ENCODE measurements at regions not wholly inside any gene's neighbourhood (a gene's known extent, or its start where the extent isn't known, plus 50 kb on each side); places are given as distances from the start of the nearest gene placed in this dataset.

DNA sequence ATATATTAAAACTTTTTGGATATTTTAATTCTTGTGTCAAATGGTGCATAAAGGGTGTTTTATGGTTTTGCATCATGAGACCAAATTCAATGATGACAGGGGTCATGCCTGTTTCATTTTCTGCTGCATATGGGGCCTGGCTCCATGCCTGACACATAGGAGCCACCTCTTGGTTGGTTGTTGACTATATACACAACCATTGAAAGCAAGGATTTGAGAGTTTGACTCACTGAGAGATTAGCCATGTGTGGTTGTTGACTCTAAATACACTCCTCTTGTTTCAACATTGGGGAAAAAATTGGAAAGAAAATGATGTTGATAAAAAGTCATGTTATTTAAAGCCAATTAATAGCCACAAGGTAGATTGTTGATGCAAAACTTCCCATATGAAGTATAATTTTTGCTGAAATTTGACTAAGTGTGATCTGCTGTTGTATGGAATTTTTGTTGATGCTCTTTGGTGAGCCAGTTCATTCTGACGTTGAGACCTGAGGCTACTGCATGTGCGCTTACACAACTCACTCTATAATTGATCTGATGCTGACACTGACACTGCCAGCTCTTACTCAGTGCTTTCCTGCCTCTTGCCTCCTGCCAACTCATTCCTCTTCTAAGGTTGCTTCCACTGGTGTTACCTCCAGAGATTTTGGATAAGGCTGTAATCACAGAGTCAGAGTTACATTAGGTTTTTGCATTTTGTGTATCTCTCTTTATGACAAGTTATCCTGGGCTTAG, 446.2 kb upstream of the SLC14A2 start:
- no peak for DNase-seq

DNA sequence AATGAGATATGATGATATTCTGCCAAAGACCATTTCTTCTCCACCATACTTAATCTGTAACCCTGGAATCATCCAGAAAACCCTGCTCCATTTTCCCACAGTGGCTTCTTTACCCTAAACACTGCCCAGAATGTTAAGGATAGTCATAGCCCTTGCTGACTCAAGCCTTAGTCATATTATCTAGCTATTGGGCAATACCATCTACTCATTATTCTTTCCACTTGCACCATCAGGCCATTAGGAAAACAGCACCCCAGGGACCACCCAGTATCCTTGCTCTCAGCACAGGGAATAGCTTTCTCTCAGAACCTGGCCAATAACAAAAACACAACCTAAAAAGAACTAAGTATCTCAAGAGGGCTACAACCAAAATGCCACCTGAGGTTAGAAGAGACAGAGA, 445.7 kb upstream of the SLC14A2 start:
- no peak for DNase-seq

DNA sequence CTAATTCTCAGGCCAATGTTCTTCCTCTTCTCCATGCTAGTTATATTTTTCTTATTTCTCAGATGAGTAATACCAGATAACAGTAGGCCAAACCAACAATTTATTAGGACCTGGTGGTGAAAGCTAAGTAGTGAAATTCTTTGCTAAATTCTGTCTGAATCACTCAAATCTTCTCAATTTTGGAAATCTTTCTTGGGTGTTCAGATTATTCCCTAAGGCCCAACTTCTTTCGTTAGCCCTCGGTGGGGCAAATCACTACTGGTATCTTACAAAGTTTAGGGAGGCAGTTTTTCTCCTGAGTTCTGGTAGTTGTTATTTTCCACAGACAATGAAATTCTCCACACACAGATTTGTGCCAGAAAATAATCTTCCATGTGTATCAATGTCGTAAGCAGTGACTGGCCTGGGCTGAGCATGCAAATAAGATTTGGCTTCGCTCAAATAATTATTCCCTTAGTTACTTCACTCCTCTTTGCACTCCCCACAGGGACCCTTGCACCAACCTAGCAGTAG, 443.5 kb upstream of the SLC14A2 start:
- DNase-seq, result no peak

DNA sequence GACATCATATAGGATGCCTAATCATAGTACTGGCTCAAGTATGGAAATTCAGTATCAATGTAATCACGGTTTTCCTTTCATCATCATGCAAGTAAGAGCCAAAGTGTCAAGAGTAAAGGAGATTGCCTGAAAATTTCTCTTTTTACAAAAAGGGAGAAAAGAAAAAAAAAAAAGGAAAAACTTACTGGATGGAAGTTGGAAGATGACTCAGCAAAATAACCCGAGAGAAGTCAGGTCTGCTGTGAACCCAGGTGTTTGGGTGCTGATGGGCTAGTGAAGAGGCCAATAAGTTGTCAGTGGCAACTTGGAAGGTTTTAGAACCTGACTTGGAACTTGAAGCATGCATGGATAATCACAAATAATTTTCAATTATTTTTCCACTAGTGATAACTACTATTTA, 441.9 kb upstream of the SLC14A2 start:
- no peak for DNase-seq

DNA sequence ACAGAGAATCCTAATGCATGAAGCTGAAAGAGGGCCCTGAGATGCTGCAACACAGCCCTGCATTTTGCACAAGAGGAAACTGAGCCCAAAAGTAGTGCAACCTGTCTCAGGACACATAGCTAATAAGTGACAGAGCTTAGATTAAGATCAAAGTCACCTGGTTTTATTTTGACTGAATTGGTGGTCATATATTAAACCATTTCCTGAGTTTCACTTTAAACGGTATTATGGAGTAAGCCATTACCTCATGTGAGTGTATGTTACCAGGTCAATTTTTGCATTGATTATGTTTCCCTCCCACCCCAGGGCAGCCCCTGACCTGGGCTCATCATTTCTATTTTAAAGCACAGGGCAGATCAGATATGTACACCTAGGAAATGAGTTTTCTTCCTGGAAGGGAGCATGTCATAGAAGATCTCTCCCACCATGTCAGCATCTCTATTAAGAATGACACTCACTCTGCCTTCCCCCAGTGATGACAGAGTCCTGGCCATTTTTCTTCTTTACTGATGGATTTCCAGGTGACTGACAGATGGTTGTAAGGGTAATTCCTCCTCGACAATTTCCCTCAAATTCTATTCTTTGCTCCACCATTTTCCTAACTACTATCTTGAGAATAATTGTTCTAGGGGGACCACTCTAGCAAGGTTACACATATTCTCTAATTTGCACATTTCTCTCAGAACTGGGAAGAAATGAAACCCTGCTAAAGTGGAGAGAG, 441.3 kb upstream of the SLC14A2 start:
- DNase-seq, result no peak

DNA sequence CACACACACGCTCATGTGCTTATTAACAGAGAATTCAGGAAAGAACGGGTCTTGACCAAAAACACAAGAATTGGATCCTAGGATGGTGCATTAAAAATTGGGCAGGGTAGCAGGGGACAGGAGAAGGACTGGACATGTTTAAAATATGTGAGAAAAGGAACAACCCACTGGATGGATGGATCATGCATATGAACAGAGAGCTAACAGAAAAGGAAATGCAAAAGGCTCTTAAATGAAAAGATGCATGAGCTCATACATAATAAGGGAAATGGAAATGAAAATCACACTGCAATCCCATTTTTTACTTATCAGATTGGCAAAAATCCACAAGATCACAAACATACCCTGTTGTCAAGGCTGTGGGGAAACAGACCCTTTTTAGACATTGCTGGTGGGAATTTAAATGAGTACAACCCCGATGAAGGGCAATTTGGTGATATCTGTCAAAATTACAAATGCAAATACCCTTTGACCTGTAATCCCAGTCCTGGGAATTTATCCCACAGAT, 440.6 kb upstream of the SLC14A2 start:
- DNase-seq, result no peak

DNA sequence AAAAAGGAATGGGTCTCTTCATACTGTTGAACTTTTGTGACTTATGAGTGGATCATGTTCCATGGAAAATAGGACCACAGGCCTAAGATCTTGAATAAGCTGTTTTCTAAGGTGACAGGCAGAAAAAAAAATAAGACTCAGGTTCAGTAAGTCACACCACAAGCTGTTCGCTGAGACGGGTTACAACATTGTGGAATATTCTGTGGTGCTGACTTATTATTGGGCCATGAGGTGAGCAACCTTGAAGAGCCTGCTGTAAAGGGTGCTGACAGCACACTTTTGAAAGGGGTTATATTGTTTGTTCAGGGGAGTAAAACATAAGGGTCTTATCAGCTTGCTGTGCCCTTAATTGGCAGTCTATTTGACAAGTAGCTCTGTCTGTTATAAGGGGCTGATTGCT, 439.8 kb upstream of the SLC14A2 start:
- no peak for DNase-seq

DNA sequence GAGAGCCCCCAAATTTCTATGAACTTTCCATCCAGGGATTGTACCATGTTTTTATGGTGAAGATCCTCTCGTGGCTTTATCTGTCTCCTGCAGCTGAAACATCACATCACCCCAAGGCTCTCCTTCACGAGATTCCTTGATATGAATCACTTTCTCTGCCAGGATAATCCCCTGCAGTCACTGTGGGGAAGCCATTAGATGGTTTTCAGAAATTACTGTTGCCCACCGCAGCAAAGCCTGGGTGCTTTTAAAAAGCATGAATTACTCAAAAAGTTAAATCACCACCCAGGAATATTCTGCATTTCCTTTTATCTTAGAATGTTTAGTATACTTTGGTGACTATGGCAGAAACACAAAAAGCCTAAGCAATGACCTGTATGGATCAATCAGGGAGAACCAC, 428.4 kb upstream of the SLC14A2 start:
- no peak for DNase-seq

DNA sequence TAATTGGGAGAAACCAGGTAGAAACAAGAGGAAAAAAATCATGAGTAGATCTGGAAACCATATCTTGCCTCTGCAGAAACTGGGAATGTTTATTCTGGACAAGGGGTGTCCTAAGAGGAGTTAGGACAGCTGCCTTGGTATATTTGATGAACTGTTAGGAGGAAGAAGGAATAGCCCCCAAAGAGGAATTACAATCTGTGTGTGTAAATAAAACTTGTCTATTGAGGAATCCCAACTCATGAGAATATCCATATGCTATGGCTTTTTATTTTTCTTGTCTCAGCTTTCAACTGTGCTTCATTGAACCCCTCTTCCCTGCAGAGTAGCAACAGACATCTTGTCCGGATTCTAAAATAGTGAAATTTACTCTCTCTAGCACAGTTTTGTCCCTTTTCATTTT, 423.5 kb upstream of the SLC14A2 start:
- no peak for DNase-seq

DNA sequence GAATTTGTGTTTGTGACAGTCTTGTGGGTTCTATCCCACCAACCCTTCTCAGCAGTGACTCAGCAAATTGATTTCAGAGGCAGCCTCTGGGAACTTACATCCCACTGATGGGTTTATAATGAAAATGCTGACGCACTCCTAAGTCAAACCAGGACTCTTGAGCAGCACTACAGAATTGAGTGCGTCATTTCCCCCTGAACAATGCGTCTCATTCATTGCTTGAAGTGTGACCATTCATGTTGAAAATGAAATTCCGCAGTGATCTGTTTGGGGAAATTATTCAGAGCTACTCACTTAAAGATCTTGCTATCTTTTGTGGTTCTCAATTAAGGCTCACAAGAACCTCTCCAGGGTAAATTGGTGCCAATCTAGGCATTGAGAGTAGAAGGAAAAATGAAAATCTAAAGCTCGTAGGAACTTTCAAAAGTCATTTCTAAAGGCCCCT, 417.7 kb upstream of the SLC14A2 start:
- peak in 2 of 56 donors; percentile 1 to 7 for DNase-seq

DNA sequence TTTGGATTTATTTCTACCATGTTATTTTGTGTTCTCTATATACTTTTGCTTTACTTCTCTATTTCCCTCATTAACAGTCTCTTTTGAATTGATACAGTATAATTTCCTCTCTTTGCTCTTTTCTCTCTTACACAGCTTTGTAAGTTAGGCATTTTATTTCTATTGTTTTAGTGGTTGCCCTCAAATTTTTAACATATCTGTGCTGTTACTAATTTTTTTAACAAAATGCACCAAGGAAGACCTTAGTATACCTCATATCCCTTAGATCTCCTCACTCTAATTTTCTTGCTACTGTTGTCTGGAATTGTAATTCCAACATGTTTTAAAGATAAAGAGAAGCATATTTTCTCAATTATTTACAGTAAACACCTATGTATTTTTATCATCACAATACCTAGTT, 416.8 kb upstream of the SLC14A2 start:
- no peak for DNase-seq

DNA sequence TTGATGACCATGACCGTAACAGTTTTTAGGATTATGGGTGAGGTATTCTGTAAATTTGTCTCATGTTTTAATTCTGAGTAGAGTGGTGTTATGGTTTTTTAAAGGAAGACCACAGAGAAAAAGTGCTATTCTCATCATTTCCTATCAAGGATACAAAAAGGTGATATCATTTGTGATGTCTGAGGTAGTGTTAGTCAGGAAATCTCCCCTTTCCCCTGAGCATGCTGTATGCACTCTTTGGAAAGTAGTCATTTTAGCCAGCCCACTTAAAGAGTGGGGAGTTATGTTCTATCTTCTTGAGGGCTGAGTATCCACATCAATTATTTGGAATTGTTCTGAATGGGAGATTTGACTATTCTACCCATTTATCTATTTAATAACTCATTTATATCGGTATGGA, 414.2 kb upstream of the SLC14A2 start:
- DNase-seq, result no peak

DNA sequence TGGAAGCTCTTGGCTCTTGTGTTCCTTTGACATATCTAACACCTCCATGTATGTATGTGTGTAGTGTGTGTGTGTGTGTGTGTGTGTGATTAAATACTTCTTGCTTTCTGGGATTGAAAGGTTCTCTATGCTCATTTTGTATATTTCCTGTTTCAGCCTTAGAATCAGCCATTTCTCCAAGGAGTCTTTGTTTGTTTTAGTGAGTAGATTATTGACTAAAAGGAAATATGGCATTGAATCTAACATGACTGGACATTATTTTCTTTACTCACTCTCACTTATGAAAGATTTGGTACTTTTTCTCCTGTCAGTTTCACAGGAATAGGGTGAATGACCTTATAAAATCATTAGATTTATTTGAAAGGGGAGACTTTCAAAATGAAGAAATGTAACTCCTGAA, 413.8 kb upstream of the SLC14A2 start:
- no peak for DNase-seq

DNA sequence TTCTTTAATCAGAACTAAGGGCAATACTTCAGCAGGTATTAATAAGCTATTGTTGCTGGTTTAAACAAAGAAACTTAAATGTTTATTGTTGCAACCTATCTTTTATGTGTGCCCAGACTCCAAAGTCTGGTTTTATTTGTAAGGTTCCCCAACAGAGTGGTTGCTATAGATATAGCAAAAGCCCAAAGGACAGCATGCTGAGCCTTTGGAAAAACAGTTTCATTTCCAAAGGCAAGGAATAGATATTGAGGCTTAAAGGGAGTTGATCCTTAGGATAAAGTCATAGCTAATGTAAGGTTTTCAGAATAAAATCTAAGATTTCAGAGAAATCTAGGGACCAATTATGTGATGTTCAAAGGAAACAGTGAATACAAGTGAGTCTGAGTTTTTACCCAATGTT, 413.2 kb upstream of the SLC14A2 start:
- no peak for DNase-seq

DNA sequence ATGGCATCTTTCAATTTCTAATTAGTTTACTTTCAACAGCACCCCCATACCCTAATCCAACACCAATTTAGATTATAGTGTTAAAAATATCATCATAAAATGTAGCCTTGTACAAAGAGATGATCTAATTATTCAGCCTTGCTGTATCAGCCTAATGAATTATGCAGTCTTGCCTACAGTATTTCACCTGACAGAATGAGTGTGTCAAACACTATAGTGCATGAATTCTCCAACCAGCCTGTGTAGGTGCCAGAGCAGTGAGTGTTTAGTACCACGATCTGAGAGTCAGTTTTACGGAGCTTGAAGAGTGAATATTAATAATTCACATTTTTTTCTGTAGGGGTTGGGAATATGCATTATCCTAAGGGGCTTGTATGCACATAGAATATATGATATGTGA, 411.6 kb upstream of the SLC14A2 start:
- DNase-seq, result no peak

DNA sequence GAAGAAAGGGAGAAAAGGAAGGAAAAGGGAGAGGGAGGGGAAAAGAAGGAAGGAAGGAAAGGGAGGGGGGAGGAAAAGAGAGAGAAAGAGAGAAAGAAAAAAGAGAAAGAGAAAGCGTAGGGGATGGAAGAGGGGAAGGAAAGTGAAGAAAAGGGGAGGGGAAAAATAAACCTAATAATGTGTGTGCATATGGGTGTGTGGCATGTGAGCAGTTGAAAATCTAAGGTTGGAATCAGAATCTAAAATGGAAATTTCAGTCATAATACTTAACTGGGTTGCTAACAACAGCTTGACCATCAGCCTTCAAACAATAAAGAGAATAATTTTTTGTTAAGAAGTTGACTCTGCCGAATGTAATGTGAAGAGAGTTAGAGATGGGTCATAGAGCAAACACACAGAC, 407.9 kb upstream of the SLC14A2 start:
- DNase-seq, result no peak

DNA sequence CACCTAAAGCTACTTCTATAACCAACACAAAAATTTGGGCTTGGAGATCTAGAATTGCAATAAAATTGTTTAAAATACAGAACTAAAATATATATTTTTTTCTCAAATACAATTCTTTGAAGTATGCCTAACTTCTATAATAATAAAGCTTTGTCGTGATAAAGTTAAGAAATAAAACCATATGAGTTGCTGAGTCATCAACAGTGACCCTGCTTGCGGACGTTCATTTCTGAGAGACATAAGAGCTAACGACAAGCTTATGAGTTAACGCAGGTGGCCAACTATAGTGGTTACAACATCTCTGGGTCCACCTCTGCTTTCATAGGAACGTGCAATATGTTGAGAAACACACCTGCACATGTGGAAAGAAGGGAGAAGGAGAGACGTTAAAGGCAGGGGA, 407.1 kb upstream of the SLC14A2 start:
- DNase-seq, result no peak

DNA sequence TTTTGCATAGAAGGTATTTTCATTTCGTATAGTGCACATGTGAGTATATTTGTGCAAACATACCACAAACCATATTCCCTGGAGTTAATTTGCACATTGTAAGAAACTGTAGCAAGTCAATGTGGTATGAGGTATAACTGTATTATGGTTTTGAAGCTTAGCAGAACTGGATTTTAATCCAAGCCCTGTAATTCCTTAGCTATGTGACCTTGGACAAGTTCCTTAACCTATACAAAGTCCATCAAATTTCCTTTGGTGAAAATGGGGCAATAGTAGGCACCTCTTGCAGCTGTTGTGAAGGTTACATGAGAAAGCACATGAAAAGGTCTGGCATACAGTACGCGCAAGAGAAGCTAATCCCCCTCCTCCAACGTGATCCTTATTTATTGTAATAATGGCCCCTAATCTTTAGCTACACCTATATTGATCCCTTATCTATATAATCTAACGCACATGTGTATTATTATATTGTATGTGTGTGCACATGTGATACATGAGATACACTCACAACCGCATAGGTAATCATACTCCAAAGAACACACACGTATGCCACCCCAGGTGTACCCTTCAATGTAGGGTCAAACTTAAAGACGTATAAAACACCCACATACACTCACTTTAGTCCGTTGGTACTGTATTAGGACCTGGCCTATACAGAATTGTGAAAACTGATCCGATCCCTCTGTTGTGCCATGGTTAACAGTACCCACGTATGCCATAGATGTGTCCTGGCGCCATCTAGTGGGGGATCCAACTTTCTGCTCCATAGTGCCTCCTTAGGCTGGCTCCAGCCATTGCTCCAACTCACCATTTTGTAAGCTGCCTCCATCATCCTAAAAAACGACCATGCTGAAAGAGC, 402.9 kb upstream of the SLC14A2 start:
- DNase-seq, result peak in 43 of 56 donors; percentile 1 to 80 (median 31)

DNA sequence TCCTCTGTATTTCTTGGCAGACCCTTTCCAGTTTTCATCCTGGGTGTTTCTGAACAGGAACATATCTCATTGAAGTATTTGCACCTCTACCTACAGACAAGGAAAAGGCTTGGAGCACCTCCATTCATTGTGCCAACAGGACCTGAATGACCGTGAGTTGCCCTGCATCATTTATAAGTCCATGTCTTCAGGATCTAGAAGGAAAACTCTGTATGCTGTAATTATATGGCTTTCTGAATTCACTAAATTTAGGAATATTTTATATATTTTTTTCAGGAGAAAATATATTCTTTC, 402.3 kb upstream of the SLC14A2 start:
- DNase-seq, result no peak

DNA sequence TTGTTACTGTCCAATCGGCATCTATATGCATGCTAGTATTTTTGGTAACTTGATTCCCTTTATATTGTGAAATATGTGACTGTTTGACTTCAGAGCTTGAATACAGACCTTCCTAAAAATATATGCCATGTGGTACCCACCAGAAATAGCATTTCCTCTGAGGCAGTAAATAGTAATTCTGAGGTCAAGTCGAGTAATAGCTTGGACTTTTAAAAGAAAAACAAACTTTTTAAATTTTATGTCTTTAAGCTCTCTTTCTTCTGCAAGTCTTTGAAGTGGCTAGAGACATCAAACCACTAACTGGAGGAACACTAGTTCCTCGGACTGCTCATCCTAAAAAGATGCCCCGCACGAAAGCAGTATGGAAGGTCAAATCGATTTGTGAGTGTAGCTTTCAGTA, 396.8 kb upstream of the SLC14A2 start:
- DNase-seq, result no peak

DNA sequence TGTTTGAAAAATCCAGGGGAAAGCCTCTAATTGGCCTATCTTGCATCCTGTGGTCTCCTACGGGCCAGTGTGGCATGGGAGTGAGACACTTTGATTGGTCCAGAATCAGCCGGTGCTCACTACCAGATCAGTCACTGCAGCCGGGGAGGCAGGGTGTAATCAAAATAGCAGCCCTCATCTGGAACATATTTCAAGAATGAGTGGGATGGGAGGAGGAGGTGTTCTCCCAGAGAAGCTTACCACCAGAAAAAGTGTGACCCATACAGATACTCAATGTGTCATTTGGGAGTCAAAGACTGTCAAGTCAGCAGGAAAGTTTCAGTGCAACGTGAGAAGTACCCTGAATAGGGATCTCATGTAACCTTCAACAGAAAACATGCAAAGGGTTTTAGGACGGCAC, 393.9 kb upstream of the SLC14A2 start:
- DNase-seq, result no peak

DNA sequence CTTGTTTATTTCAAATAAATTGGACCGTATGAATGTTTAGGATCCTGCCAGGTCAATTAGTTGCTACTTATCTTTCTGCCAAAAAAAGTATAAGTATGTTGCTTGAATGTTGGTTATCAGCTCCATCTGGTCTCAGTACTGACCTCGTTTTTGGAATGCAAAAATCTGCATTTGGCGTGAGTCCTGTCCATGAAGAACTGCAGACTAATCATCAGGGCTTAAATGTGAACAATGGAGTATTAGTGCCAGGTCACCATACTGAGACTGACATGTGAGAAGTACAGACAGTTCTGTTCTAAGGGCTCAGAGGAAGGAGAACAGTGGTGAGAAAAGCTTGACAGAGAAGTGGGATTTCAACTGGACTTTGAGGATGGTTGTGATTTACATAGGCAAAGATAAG, 393.1 kb upstream of the SLC14A2 start:
- DNase-seq, result no peak

Measured in amygdala (tissue), 56 donors.